ENCODE measurements at regions not wholly inside any gene's neighbourhood (a gene's known extent, or its start where the extent isn't known, plus 50 kb on each side); places are given as distances from the start of the nearest gene placed in this dataset.
"Not testable (repeated sequence)": the region's sequence is repeated elsewhere in the genome, so short reads cannot be mapped to it uniquely, and the experiment has no call there.

DNA sequence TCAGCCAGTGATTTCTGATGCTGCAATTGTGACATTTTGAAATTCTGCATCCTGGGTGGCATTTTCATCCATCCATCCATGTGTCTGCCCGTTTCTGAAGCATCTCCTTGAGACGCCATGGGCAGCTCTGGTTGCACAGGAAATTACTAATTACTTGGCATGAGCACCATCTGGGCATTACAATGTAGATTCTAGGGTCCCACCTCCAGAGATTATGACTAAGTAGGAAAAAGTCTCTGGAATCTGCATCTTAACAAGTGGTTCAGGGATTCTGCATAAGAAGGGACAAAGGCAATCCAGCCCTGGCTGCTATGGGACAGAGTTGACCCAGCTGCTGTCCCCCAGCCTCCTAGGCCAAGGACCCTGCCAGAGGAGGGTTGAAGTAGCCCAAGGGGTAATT lies 65.3 kb downstream of the CUZD1 start:
- H3K4me3 Mint-ChIP-seq: no peak overlapping the region
- ATAC-seq: no peak
- H3K27me3 Mint-ChIP-seq: peaks cover 3 to 26% (median 10%) of the 10 kb centered on the region in 5 donors

GRCh38 chr10:122779924-122780323 lies 65.7 kb downstream of the CUZD1 start:
- peaks cover 3 to 28% (median 10%) of the 10 kb centered on the region in 5 donors for H3K27me3 Mint-ChIP-seq
- H3K9me3 Mint-ChIP-seq: no peaks in the 10 kb centered on the region
- POLR2A ChIA-PET: no interaction called here
- no peak for ATAC-seq
- H3K4me1 Mint-ChIP-seq: no peaks in the 10 kb centered on the region
- H3K4me3 Mint-ChIP-seq: no peak overlapping the region
- no peaks in the 10 kb centered on the region for H3K36me3 Mint-ChIP-seq
- DNase-seq: no peak
- H3K27ac Mint-ChIP-seq: no peak overlapping the region

More for the DNA sequence above, 65.3 kb downstream of the CUZD1 start:
- no peak for DNase-seq
- POLR2A ChIA-PET: no interaction called here
- Mint-ChIP-seq H3K27ac (no peak overlapping the region), H3K9me3 (no peaks in the 10 kb centered on the region), H3K36me3 (no peaks in the 10 kb centered on the region), H3K4me1 (no peaks in the 10 kb centered on the region)

GRCh38 chr10:122777515-122778059 lies 68.1 kb downstream of the CUZD1 start:
- H3K36me3 Mint-ChIP-seq: no peaks in the 10 kb centered on the region
- H3K4me3 Mint-ChIP-seq: no peak overlapping the region
- no peak overlapping the region for H3K27ac Mint-ChIP-seq
- ATAC-seq (no peak), DNase-seq (no peak)
- H3K4me1 Mint-ChIP-seq: no peaks in the 10 kb centered on the region
- H3K9me3 Mint-ChIP-seq: no peaks in the 10 kb centered on the region
- POLR2A ChIA-PET: no interaction called here
- peaks cover 9 to 51% (median 20%) of the 10 kb centered on the region in 5 donors for H3K27me3 Mint-ChIP-seq

GRCh38 chr10:122774231-122774630 lies 71.4 kb downstream of the CUZD1 start:
- Mint-ChIP-seq H3K27ac (no peak overlapping the region), H3K4me1 (no peaks in the 10 kb centered on the region), H3K9me3 (no peaks in the 10 kb centered on the region), H3K4me3 (no peak overlapping the region), H3K27me3 (peaks cover 12 to 55% (median 18%) of the 10 kb centered on the region in 5 donors), H3K36me3 (no peaks in the 10 kb centered on the region)
- DNase-seq: no peak
- POLR2A ChIA-PET: no interaction called here
- ATAC-seq: no peak

- H3K4me3 Mint-ChIP-seq, ATAC-seq: not testable (repeated sequence)
These were observed 71.8 kb upstream of the C10orf120 start for GRCh38 chr10:122771404-122771803.

GRCh38 chr10:122768389-122768745 lies 68.7 kb upstream of the C10orf120 start:
- H3K4me3 Mint-ChIP-seq: no peak overlapping the region
- ATAC-seq (no peak), DNase-seq (no peak)
- H3K4me1 Mint-ChIP-seq: no peaks in the 10 kb centered on the region
- POLR2A ChIA-PET: no interaction called here
- peaks cover 0 to 5% (median 1%) of the 10 kb centered on the region in 9 donors for H3K9me3 Mint-ChIP-seq
- H3K36me3 Mint-ChIP-seq: no peaks in the 10 kb centered on the region
- H3K27ac Mint-ChIP-seq: no peak overlapping the region
- H3K27me3 Mint-ChIP-seq: peaks cover 5 to 70% (median 21%) of the 10 kb centered on the region in 5 donors

More at GRCh38 chr10:122771404-122771803, 71.8 kb upstream of the C10orf120 start:
- H3K4me1 Mint-ChIP-seq, DNase-seq, H3K27ac Mint-ChIP-seq, POLR2A ChIA-PET, H3K36me3 Mint-ChIP-seq, H3K9me3 Mint-ChIP-seq: not testable (repeated sequence)
- peaks cover 17 to 73% (median 24%) of the 10 kb centered on the region in 5 donors for H3K27me3 Mint-ChIP-seq

DNA sequence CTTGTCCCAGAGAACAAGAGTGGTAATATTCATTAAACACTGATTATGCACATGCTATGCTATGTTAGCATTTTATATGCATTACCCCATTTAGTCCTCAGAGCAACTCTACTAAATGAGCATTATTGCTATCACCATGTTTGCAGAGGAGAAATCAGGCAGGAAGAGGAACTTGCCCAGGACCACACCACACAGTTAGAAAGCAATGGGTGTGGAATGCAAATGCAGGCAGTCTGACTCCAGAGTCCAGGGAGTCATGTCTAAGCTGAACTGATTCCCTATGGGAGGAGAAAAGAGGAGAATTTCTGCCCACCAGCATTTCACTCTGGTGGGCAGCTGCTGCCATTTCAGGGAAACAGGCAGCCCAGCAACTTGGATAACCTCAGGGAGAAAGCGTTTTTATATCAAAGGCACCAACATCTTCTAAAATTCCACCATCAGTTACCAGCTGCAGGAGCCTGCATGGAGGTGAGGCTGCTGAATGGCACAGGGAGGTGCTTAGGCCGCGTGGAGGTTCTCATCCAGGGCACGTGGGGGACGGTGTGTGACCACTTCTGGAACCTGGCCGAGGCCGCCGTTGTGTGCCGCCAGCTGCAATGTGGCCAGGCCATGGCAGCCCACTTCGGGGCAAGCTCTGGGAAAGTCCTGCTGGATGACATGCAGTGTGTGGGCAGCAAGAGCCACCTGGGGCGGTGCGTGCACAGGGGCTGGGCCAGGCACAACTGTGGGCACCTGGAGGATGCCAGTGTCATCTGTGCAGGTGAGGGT lies 68.2 kb upstream of the C10orf120 start:
- Mint-ChIP-seq H3K27ac (no peak overlapping the region), H3K4me1 (no peaks in the 10 kb centered on the region), H3K27me3 (peaks cover 5 to 70% (median 19%) of the 10 kb centered on the region in 5 donors), H3K4me3 (no peak overlapping the region), H3K9me3 (peaks cover 0 to 11% (median 1%) of the 10 kb centered on the region in 9 donors), H3K36me3 (peaks cover 0 to under 1% (median 0%) of the 10 kb centered on the region in 3 donors)
- DNase-seq (no peak), ATAC-seq (no peak)
- POLR2A ChIA-PET: no interaction called here

DNA sequence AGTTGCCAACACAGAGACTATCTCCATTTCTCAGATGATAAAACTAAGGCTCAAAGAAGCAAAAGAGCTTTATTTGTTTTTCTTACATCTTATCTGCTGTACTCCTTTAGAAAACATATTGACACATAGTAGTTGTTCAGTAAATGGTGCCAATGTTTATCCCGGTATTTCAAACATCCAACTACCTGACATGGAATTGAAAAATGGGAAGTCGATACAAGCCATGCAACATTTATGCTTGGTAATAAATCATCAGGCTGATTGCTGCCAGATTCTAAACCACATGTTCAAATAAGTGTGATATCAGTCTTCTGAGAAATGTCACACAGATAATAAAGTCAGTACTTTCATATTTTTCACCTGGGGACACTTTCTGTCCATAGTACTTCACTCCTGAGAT lies 65.8 kb upstream of the C10orf120 start:
- DNase-seq: no peak
- H3K4me3 Mint-ChIP-seq: no peak overlapping the region
- H3K27ac Mint-ChIP-seq: no peak overlapping the region
- no peaks in the 10 kb centered on the region for H3K4me1 Mint-ChIP-seq
- H3K36me3 Mint-ChIP-seq: peaks cover 0 to 8% (median 0%) of the 10 kb centered on the region in 3 donors
- POLR2A ChIA-PET: no interaction called here
- H3K27me3 Mint-ChIP-seq: peaks cover 5 to 75% (median 21%) of the 10 kb centered on the region in 5 donors
- H3K9me3 Mint-ChIP-seq: peaks cover 0 to 22% (median 8%) of the 10 kb centered on the region in 9 donors
- no peak for ATAC-seq

DNA sequence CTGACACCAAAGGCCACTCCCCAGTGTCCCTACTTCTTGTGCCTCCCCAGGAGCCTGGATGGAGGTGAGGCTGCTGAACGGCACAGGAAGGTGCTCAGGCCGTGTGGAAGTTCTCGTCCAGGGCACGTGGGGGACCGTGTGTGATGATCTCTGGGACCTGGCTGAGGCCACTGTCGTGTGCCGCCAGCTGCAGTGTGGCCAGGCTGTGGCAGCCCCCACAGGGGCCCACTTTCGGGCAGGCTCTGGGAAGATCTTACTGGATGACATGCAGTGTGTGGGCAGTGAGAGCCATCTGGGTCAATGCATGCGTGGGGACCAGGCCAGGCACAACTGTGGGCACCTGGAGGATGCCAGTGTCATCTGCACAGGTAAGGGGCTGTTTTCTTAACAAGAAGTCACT lies 57.0 kb upstream of the C10orf120 start:
- Mint-ChIP-seq H3K9me3 (peaks cover 0 to 45% (median 17%) of the 10 kb centered on the region in 9 donors), H3K4me3 (no peak overlapping the region), H3K27me3 (peaks cover 0 to 7% (median 4%) of the 10 kb centered on the region in 5 donors), H3K27ac (peak overlapping the region in 1 of 10 donors; percentile 4), H3K36me3 (peaks cover 0 to 17% (median 0%) of the 10 kb centered on the region in 3 donors), H3K4me1 (no peaks in the 10 kb centered on the region)
- DNase-seq: no peak
- POLR2A ChIA-PET: no interaction called here
- ATAC-seq: no peak

- no peak for DNase-seq
- Mint-ChIP-seq H3K27me3 (peaks cover 0 to 8% (median 3%) of the 10 kb centered on the region in 5 donors), H3K36me3 (peaks cover 0 to 17% (median 0%) of the 10 kb centered on the region in 3 donors), H3K4me3 (no peak overlapping the region), H3K4me1 (no peaks in the 10 kb centered on the region), H3K27ac (no peak overlapping the region), H3K9me3 (peaks cover 0 to 37% (median 12%) of the 10 kb centered on the region in 9 donors)
- POLR2A ChIA-PET: no interaction called here
- ATAC-seq: no peak
These were observed 55.0 kb upstream of the C10orf120 start for GRCh38 chr10:122754491-122755235.

DNA sequence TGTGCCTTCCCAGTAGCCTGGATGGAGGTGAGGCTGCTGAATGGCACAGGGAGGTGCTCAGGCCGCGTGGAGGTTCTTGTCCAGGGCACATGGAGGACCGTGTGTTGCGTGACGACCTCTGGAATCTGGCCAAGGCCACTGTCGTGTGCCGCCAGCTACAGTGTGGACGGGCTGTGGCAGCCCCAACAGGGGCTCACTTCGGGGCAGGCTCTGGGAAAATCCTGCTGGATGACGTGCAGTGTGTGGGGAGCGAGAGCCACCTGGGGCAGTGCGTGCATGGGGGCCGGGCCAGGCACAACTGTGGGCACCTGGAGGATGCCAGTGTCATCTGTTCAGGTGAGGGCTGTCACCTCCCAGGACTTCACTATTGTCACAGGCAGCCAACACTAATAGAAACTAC lies 50.2 kb upstream of the C10orf120 start:
- no peak overlapping the region for H3K27ac Mint-ChIP-seq
- no peaks in the 10 kb centered on the region for H3K4me1 Mint-ChIP-seq
- H3K36me3 Mint-ChIP-seq: no peaks in the 10 kb centered on the region
- H3K9me3 Mint-ChIP-seq: peaks cover 0 to 3% (median 0%) of the 10 kb centered on the region in 9 donors
- H3K4me3 Mint-ChIP-seq: no peak overlapping the region
- POLR2A ChIA-PET: no interaction called here
- peaks cover 1 to 14% (median 5%) of the 10 kb centered on the region in 5 donors for H3K27me3 Mint-ChIP-seq
- DNase-seq (no peak), ATAC-seq (no peak)

Measured in naive thymus-derived CD8-positive, alpha-beta T cell (primary cell).